Lung (tissue), 11 donors: ENCODE measurements at regions not wholly inside any gene's neighbourhood (a gene's known extent, or its start where the extent isn't known, plus 50 kb on each side); places are given as distances from the start of the nearest gene placed in this dataset.

ENCODE experiments used
- ATAC-seq: fragments of 200-7000 bp; cut with Tn5 transposase; one replicate; pipeline ENCODE4 v1.9.1; 2020; ENCODE audit warnings: moderate number of reproducible peaks; ENCODE audit not compliant: insufficient read depth, low FRiP score
- DNase-seq, 3 donors: peaks; one replicate each; pipeline ENCODE4 v3.0.0-alpha.2; 2013 to 2017
- H3K27ac ChIP-seq, 2 donors: one replicate each; pipeline ENCODE4 v1.5.1; 2013; ENCODE audit warnings: mild to moderate bottlenecking in 2 of 2, moderate library complexity in 2 of 2, control low read depth in 1 of 2, inconsistent platforms in 1 of 2, low read depth in 1 of 2, low read length in 1 of 2
- H3K27me3 ChIP-seq, 3 donors: one replicate each; pipeline ENCODE4 v1.5.1; 2013; ENCODE audit warnings: low read length in 2 of 3; ENCODE audit not compliant: control insufficient read depth in 3 of 3, insufficient read depth in 3 of 3
- H3K36me3 ChIP-seq, 4 donors: one replicate each; pipeline ENCODE4 v1.5.1; 2013; ENCODE audit warnings: low read length in 4 of 4, mild to moderate bottlenecking in 1 of 4, moderate library complexity in 1 of 4; ENCODE audit not compliant: control insufficient read depth in 4 of 4, insufficient read depth in 4 of 4
- H3K4me1 ChIP-seq, 5 donors: one replicate each; pipeline ENCODE4 v1.5.1; 2013; ENCODE audit warnings: low read length in 5 of 5, mild to moderate bottlenecking in 2 of 5, moderate library complexity in 1 of 5; ENCODE audit not compliant: control insufficient read depth in 5 of 5, insufficient read depth in 5 of 5
- H3K4me3 ChIP-seq: one replicate; pipeline ENCODE4 v1.5.1; 2013; ENCODE audit warnings: mild to moderate bottlenecking, control low read depth, moderate library complexity
- H3K9ac ChIP-seq, 2 donors: one replicate each; pipeline ENCODE4 v1.5.1; 2013; ENCODE audit warnings: low read length in 2 of 2, control low read depth in 1 of 2; ENCODE audit not compliant: insufficient read depth in 1 of 2
- H3K9me3 ChIP-seq, 4 donors: one replicate each; pipeline ENCODE4 v1.5.1; 2013; ENCODE audit warnings: low read length in 3 of 4, mild to moderate bottlenecking in 1 of 4, moderate library complexity in 1 of 4; ENCODE audit not compliant: control insufficient read depth in 4 of 4, insufficient read depth in 3 of 4
- CTCF ChIP-seq: IDR thresholded peaks from 2 replicates; pipeline ENCODE4 v1.5.1; 2012; ENCODE audit warnings: mild to moderate bottlenecking; ENCODE audit errors: control extremely low read depth, extremely low read depth
- WGBS, 2 donors: extraction: QIAGEN DNeasy Blood & Tissue Kit; methylation state at CpG; one replicate each; pipeline ENCODE4 v1.1.7; 2013; 5-methylcytosine and 5-hydroxymethylcytosine counted together
- donor health status: control.
- donor health status: control.
- donor health status: Bipolar disorder and iron deficiency.
- donor health status: healthy.
- donor health status: DM: yes; HTN: yes; CAD: no.

DNA sequence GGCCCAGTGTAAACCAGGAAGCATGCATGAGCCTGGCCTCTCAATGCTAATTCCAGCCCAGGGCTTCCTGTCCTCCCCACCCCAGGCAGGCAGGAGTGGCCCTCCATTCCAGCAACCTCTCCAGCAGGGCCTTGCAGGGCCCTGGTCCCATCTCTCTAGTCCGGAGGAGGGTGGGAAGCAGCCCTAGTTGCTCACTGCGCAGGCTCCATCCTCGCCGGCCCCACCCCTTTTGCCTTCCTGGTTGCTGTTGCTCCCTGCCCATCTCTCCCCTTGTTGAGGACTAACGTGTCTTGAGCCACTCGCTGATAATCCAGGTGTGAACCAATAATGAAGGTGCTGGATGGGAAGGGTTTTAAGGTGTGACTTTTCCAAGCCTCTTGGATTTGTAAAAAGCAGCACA lies 161.2 kb upstream of the BCOR start:
- WGBS, 2 donors: 80 to 90% methylated on average over 6 of the region's 6 CpGs
- no peak overlapping the region for H3K4me3 ChIP-seq
- peaks cover 0 to 21% (median 6%) of the 10 kb centered on the region in 5 donors for H3K4me1 ChIP-seq
- DNase-seq: no peak
- H3K27me3 ChIP-seq: peaks cover 0 to 3% (median 2%) of the 10 kb centered on the region in 3 donors
- no peaks in the 10 kb centered on the region for H3K36me3 ChIP-seq
- no peak overlapping the region for H3K27ac ChIP-seq
- H3K9me3 ChIP-seq: peaks cover 0 to 4% (median 0%) of the 10 kb centered on the region in 4 donors
- no peak for ATAC-seq
- no peak overlapping the region for H3K9ac ChIP-seq
- no peak for TF ChIP-seq CTCF

DNA sequence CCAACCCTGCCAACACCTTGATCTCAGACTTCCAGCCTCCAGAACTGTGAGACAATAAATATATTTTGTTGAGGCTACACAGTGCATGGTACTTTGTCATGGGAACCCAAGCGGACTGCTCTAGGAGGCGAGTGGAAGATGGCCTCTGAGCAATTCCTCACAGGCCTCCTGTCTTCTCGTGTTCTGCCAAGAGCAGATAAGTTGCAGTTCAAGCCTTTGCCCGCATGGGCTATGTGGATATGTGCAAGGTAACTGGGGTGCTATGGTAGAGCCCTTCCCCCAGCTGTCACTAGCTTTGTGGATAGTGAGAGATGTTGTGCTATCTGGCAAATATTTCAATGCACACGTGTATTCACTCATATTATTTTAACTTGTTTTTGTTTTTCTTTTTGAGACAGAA lies 156.0 kb upstream of the BCOR start:
- WGBS, 2 donors: 83 to 95% methylated on average over 5 of the region's 5 CpGs
- no peak for DNase-seq
- peaks cover 0 to 2% (median 0%) of the 10 kb centered on the region in 4 donors for H3K9me3 ChIP-seq
- H3K4me3 ChIP-seq: no peak overlapping the region
- no peak for ATAC-seq
- H3K4me1 ChIP-seq: no peaks in the 10 kb centered on the region
- peaks cover 0 to 3% (median 0%) of the 10 kb centered on the region in 3 donors for H3K27me3 ChIP-seq
- no peak overlapping the region for H3K27ac ChIP-seq
- no peaks in the 10 kb centered on the region for H3K36me3 ChIP-seq
- TF ChIP-seq CTCF: no peak
- H3K9ac ChIP-seq: no peak overlapping the region

- H3K36me3 ChIP-seq: no peaks in the 10 kb centered on the region
- H3K4me3 ChIP-seq: no peak overlapping the region
- no peak for TF ChIP-seq CTCF
- H3K27me3 ChIP-seq: no peaks in the 10 kb centered on the region
- peaks cover 0 to 2% (median 0%) of the 10 kb centered on the region in 4 donors for H3K9me3 ChIP-seq
- ATAC-seq (no peak), DNase-seq (no peak)
- 81 to 95% methylated on average over 5 of the region's 5 CpGs for whole genome bisulfite sequencing, 2 donors
- H3K4me1 ChIP-seq: peaks cover 0 to 17% (median 0%) of the 10 kb centered on the region in 5 donors
- H3K27ac ChIP-seq: no peak overlapping the region
- H3K9ac ChIP-seq: no peak overlapping the region
Observed at GRCh38 chrX:40249582-40249981, 151.8 kb upstream of the BCOR start.

DNA sequence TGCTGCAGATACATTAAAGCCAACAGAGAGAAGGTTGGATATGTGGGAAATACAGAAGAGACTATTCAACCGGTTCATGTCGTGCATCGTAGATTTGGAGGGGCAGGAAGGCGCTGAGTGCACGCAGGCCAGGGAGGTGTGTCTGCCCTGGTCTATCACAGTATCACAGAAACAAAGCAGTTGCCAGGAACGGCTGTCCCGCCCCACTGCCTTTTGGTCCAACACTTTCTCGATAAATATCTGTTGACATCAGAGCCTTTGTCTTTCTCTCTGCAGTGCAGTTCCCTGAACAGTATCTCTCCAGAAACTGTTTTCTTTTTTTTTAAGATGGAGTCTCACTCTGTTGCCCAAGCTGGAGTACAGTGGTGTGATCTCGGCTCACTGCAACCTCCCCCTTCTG lies 151.1 kb upstream of the BCOR start:
- WGBS, 2 donors: 64 to 76% methylated on average over 8 to 9 of the region's 9 CpGs
- no peak for TF ChIP-seq CTCF
- Histone ChIP-seq H3K9me3 (peaks cover 0 to 1% (median 0%) of the 10 kb centered on the region in 4 donors), H3K27ac (no peak overlapping the region), H3K4me1 (peaks cover 0 to 21% (median 0%) of the 10 kb centered on the region in 5 donors), H3K9ac (no peak overlapping the region), H3K27me3 (no peaks in the 10 kb centered on the region), H3K4me3 (no peak overlapping the region), H3K36me3 (no peaks in the 10 kb centered on the region)
- DNase-seq: peak in 1 of 3 donors; percentile 32
- no peak for ATAC-seq
